ENCODE measurements at regions not wholly inside any gene's neighbourhood (a gene's known extent, or its start where the extent isn't known, plus 50 kb on each side); places are given as distances from the start of the nearest gene placed in this dataset.

- no peak for DNase-seq
Measured at GRCh38 chr6:78398292-78398691, 469.1 kb upstream of the IRAK1BP1 start.

GRCh38 chr6:78400076-78400475 is 467.3 kb upstream of the IRAK1BP1 start:
- no peak for DNase-seq

GRCh38 chr6:78427386-78427785 is 440.0 kb upstream of the IRAK1BP1 start:
- no peak for DNase-seq

- no peak for DNase-seq
Measured at GRCh38 chr6:78430521-78430920, 436.8 kb upstream of the IRAK1BP1 start.

- DNase-seq, result no peak
Measured at GRCh38 chr6:78435671-78436070, 431.7 kb upstream of the IRAK1BP1 start.

- DNase-seq, result no peak
Measured at GRCh38 chr6:78436335-78436734, 431.0 kb upstream of the IRAK1BP1 start.

GRCh38 chr6:78438135-78438534 is 429.2 kb upstream of the IRAK1BP1 start:
- no peak for DNase-seq

- DNase-seq, result no peak
Measured at GRCh38 chr6:78460711-78461110, 406.6 kb upstream of the IRAK1BP1 start.

GRCh38 chr6:78462728-78463127 is 404.6 kb upstream of the IRAK1BP1 start:
- no peak for DNase-seq

GRCh38 chr6:78465059-78465634 is 402.2 kb upstream of the IRAK1BP1 start:
- DNase-seq, result no peak

GRCh38 chr6:78476561-78476960 is 390.8 kb upstream of the IRAK1BP1 start:
- DNase-seq, result no peak

- no peak for DNase-seq
Measured at GRCh38 chr6:78482801-78483552, 384.4 kb upstream of the IRAK1BP1 start.

GRCh38 chr6:78483553-78484197 is 383.7 kb upstream of the IRAK1BP1 start:
- DNase-seq, result no peak

- DNase-seq, result no peak
Measured at GRCh38 chr6:78484198-78485064, 382.9 kb upstream of the IRAK1BP1 start.

GRCh38 chr6:78487401-78487800 is 379.9 kb upstream of the IRAK1BP1 start:
- no peak for DNase-seq

GRCh38 chr6:78489874-78490273 is 377.5 kb upstream of the IRAK1BP1 start:
- DNase-seq, result no peak

- no peak for DNase-seq
Measured at GRCh38 chr6:78492351-78493017, 374.9 kb upstream of the IRAK1BP1 start.

- DNase-seq, result no peak
Measured at GRCh38 chr6:78500299-78501089, 366.9 kb upstream of the IRAK1BP1 start.

GRCh38 chr6:78502386-78502887 is 364.9 kb upstream of the IRAK1BP1 start:
- no peak for DNase-seq

- no peak for DNase-seq
Measured at GRCh38 chr6:78505178-78505577, 362.2 kb upstream of the IRAK1BP1 start.

GRCh38 chr6:78511009-78511408 is 356.3 kb upstream of the IRAK1BP1 start:
- no peak for DNase-seq

GRCh38 chr6:78513856-78514255 is 353.5 kb upstream of the IRAK1BP1 start:
- no peak for DNase-seq
